T-helper 2 cell (primary cell): ENCODE measurements at regions not wholly inside any gene's neighbourhood (a gene's known extent, or its start where the extent isn't known, plus 50 kb on each side); places are given as distances from the start of the nearest gene placed in this dataset.
"Not testable (repeated sequence)": the region's sequence is repeated elsewhere in the genome, so short reads cannot be mapped to it uniquely, and the experiment has no call there.

Experiments
- DNase-seq, 5 experiments: peaks; one replicate each; pipeline versions ENCODE4 v3.0.0 to v3.0.0-alpha.2; 2012 to 2022

GRCh38 chr20:1748777-1749176, 91.2 kb upstream of the SIRPG start:
- no peak for DNase-seq

GRCh38 chr20:1747953-1748577, 90.5 kb upstream of the SIRPG start:
- no peak for DNase-seq

- DNase-seq: not testable (repeated sequence)
Observed at GRCh38 chr20:1742049-1742434, 84.5 kb upstream of the SIRPG start.

- no peak for DNase-seq
Observed at GRCh38 chr20:1741309-1742048, 83.9 kb upstream of the SIRPG start.

- no peak for DNase-seq
Observed at GRCh38 chr20:1737134-1737533, 79.6 kb upstream of the SIRPG start.

GRCh38 chr20:1735417-1736089, 78.0 kb upstream of the SIRPG start:
- DNase-seq: no peak

- DNase-seq: peak in 1 of 5 experiments; percentile 51
Observed at GRCh38 chr20:1734269-1734858, 76.8 kb upstream of the SIRPG start.

- DNase-seq: peak in 1 of 5 experiments; percentile 24
Observed at GRCh38 chr20:1731828-1732375, 74.3 kb upstream of the SIRPG start.

GRCh38 chr20:1730981-1731711, 73.6 kb upstream of the SIRPG start:
- DNase-seq: not testable (repeated sequence)

- DNase-seq: not testable (repeated sequence)
Observed at GRCh38 chr20:1727303-1727702, 69.7 kb upstream of the SIRPG start.

- no peak for DNase-seq
Observed at GRCh38 chr20:1724901-1725300, 67.3 kb upstream of the SIRPG start.

GRCh38 chr20:1722513-1723050, 65.0 kb upstream of the SIRPG start:
- DNase-seq: no peak

- no peak for DNase-seq
Observed at GRCh38 chr20:1721687-1722512, 64.3 kb upstream of the SIRPG start.

GRCh38 chr20:1720845-1721475, 63.4 kb upstream of the SIRPG start:
- DNase-seq: no peak

- DNase-seq: no peak
Observed at GRCh38 chr20:1720226-1720625, 62.6 kb upstream of the SIRPG start.

- no peak for DNase-seq
Observed at GRCh38 chr20:1718604-1719384, 61.2 kb upstream of the SIRPG start.

- no peak for DNase-seq
Observed at GRCh38 chr20:1712634-1713624, 55.4 kb upstream of the SIRPG start.

GRCh38 chr20:1711826-1712601, 54.4 kb upstream of the SIRPG start:
- no peak for DNase-seq
